GM19324 (cell line): ENCODE measurements at regions not wholly inside any gene's neighbourhood (a gene's known extent, or its start where the extent isn't known, plus 50 kb on each side); places are given as distances from the start of the nearest gene placed in this dataset.
"Not testable (repeated sequence)": the region's sequence is repeated elsewhere in the genome, so short reads cannot be mapped to it uniquely, and the experiment has no call there.

Experiments used
- ATAC-seq: cut with Tn5 transposase; IDR thresholded peaks from one replicate; pipeline ENCODE4 v1.9.1; 2021; ENCODE audit warnings: mild to moderate bottlenecking, moderate library complexity; ENCODE audit not compliant: unreplicated experiment, low FRiP score

DNA sequence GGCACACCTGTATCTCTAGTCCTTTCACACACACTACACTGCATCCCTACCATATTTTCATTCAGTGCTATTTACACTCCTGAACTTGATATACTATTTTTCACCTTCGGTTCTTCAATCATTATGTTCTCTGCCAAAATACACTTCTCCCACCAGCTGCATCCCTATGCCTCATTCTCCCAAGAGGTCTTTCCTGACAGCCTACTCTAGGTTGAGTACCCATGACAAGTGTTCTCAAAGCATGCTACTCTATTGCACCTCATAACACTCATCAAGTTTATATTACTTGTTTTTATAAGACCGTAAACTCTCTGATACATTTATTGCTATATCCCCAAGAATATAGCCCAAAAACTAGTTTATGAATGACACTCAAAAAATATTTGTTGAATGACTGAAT, 549.5 kb downstream of the PYDC2 start:
- no peak for ATAC-seq

DNA sequence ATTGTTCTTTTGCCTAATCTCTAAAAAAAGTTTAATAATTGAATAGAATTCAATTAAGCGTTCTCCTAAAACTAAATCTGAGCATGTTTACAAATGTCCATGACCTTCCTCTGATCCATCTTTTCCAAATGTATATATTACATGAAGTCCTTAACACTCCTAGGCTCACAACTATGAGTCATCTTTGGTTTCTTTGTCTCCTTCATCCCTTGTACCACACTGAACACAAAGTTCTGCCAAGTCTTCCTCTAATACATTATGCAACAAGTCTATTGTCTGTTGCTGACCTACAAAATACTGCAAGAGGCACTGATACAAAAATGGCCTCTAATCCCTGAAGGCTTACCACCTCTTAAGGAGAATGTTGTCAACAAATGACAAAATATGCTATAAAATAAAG, 550.2 kb downstream of the PYDC2 start:
- no peak for ATAC-seq

GRCh38 chr3:192013110-192013509, 552.1 kb downstream of the PYDC2 start:
- ATAC-seq = no peak

GRCh38 chr3:192022412-192022811, 561.4 kb downstream of the PYDC2 start:
- ATAC-seq = no peak

DNA sequence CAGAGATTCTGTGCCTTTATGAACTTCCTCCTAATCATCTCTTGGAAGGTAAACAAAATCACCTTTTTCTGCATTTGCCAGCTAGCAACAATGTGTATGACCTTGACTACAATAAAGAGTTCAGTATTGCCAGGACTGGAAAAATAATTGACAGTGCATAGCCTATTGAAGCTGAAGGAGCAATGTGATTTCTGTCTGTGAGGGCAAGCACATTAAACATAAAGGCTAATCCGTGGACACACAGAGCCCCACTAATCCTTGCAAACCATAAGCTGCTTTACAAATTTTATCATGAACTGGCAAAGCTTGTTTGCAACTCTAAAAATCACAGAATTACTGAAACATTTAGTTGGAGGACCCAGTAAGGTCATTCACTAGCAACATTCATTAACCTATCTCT, 563.8 kb downstream of the PYDC2 start:
- ATAC-seq = no peak

DNA sequence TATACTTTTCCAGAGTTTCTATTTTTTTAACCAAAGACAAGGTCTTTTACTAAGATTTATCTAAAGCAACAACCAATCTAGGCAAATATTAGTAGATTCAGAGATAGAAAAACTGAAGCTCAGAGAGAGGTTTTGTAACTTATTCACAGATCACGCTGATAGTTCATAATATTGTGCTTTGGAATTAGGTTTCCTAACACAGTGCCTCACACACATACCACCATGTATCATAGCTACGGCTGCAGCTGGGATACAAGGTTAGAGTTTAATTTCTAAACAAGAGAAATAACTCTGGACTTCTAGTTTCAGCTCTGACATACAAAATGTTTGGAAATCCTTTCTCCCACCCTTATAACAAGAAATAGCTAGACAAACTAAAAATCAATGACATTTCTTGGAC, 565.7 kb downstream of the PYDC2 start:
- no peak for ATAC-seq

DNA sequence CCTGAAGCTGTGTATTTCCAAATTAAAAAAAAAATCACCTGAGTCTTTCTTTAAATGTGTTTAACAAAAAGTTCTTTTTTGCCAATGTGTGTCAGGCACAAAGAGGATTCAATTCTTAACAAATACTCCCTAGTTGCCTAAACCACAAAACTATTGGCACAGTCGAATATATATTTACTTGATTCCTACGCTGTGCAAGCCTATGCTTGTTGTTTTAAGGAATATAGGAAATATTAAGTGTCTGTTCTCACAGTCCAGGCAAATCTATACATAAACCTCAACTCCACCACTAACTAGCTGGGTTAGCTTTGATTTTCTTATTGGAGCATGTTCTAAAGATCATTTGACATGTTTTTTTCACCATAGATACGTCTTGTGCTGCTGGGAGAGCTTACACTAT, 571.0 kb downstream of the PYDC2 start:
- no peak for ATAC-seq

DNA sequence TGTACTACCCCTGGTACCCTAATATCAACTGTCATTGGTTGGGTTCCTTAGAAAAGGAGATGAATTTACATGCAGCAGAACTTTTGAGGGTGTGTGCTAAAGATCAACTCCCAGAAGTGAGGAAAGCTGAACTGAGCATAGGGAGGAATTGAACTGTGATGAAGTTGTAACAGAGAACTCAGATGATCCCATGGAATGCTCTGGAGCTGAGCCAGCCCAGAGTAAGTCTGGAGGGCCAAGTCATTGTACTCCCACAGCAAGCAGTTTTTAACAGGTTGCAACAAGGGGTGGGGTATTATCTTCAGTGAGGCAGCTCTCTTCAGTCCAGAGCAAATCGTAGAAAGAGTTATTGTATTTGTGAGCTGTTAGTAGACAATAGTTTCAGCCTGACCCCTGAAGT, 572.3 kb downstream of the PYDC2 start:
- no peak for ATAC-seq

- no peak for ATAC-seq
These were observed 577.8 kb downstream of the PYDC2 start for GRCh38 chr3:192038726-192039125.

GRCh38 chr3:192039593-192039992, 578.6 kb downstream of the PYDC2 start:
- no peak for ATAC-seq

DNA sequence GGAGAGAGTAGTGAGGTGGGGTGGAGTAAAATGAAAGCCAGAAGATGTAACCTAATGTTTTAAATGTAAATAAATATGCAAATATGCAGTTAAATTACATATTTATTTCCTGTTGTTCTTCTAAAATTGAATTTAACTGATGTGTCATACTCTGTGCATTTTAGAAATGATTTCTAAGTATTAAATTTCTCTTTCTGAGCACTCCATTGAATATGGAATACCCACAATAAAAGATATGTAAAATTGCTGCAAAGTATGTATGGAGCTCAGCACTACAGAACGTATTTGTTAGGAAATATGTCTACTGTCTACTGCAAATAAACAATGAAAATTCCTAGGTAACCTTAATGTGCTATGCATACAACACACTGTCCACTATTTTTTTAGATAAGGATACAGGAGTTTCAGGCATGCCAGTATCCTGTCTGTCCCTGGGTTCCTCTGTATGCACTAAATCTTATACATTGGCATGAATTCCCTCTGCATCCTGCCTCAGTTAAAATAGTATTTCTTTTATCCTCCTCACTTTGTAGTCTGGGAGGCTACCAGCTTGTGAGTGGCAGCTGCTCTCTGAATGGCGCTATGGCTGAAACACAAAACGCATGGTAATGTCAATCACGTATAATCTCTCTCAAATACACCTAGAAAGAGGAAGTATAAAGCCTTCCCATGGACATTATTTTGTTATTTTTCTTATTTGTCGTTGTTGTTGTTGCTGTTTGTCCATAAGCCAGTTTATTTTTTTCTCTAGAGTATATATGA, 579.5 kb downstream of the PYDC2 start:
- no peak for ATAC-seq

- peak; percentile 98 for ATAC-seq
These were observed 581.2 kb downstream of the PYDC2 start for GRCh38 chr3:192042116-192042515.

DNA sequence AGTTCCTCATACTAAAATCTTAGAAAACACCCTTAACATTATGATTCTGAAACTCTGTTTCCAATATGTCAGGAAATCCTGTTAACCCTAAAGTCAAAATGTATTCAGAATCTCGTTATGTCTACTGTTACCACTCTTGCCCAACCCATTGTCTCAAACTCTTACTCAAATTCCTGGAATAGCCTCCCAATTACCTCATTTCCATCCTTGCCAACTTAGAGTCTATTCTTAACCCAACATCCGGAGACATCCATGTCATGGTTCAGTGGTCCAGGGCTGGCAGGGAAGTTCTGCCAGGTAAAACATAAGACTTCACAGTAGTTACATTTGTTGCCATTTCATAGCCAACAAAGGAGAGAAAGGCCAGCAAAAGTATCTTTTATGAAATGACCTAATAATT, 593.9 kb downstream of the PYDC2 start:
- ATAC-seq = no peak

DNA sequence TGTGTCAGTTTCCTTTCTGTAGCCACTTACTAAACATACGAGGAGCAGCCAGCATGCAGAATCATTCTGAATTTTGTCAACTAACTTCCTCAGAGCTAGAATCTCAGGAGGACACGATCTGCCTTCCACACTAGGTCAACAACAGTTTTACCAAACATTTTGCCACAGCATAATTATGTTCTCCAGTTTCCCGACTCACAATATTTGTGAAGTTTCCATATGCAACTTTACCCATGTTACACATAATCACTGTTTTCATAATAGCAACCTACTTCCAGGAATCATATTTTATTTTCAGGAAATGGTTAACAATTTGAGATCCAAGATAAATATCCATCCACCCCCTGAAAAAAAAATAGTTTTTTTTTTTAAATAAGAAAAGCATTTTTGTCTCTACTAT, 595.0 kb downstream of the PYDC2 start:
- no peak for ATAC-seq

GRCh38 chr3:192057261-192057660, 596.3 kb downstream of the PYDC2 start:
- no peak for ATAC-seq

DNA sequence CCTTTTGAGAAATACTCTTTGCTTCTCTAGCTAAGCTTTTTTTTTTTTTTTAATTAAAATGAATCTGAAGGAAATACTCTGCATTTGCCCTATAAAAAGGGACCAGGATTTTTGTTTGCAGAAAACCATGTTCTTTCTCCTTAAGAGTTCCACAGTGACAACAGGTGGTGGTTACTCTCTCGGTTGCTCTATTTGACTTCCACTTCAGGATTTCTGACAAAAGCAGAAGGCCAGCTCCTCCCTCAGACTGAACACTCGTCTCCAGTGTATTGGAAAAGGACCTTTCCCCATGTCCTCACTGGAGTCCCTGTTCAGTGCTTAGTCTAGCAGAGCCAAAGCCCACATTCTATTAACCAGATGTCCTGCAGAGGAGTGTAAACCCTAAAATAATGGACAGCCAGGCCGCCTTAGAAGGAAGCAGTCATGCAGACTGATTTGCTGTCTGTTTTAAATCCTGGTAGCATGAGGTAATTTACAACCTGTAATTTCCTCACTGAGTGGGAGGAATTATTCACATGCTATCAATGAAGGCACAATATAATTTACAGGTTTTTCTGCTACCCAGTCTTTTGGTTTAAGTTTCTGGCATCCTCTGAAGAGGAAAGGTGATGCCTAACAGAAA, 599.3 kb downstream of the PYDC2 start:
- no peak for ATAC-seq

DNA sequence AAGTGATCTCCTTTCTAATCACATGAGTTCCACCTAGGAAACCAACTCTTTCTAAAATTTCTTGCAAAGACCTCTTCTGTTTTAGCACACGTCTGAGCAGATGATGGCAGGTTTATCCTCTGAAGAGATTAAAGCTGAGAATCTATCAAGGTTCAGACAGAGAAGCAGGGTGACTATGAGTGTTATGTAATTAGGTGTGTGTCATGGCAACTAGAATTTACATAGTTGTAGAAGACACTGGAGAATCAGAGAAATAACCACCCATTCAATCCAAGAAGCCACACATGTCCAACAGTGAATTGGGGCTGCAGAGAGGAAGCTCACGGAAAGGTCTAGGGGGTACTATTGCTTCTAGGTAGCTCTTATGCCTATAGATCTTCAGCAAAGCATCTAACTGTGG, 600.5 kb downstream of the PYDC2 start:
- ATAC-seq = no peak

DNA sequence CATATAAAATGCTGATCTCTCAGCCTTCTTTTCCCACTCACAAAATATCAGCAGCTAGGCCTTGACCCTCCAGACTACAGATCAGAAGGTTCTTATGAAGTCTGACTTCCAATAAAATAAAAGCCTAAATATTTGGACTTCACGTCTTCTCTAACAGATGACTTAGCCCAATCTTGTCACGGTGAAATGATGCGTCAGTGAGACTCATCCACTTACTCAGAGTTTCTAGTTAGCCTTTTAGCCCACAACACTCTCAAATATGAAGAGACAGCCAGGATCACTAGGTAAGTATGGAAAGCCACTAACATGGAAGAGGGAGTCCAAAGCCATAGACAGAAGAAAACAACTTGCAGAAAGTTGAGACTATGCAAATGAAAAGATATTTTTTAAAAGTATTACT, 601.2 kb downstream of the PYDC2 start:
- ATAC-seq = no peak

DNA sequence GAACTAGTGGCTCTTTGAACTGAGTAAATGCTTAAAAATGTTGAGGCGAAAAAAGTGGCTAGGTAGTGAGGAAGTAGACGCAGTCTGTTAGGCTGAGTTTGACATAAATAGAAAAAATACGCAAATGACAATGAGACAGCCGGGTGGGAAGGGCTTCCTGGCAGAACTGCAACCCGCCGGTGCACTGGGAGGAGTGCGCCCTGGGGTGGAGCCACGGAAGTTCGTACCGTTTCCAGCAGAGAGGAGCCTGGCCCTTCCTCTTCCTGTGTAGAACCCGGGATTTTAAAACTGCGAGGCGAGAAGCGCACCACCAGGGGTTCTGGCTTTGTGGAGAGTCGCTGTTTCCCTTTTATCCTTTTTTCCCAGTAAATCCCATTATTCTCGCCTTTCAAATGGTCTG, 602.6 kb downstream of the PYDC2 start:
- ATAC-seq = peak; percentile 97

DNA sequence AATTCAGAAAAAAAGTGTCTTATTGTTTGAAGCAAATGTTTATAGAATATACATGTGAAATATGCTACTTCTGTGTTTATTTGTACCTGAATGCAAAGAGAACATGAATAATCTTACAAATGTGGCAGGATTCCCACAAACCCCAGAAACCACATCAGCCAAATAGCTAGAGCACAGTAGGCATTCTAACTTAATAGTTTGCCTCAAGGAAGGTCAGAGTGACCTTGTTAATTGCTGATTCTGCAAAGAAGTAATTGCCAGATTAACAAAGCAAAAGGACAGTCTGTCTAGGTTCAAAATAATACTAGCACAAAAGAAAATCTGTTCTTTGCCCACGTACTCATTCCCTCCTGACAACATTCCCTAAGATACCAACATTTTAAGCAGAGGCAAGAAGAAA, 604.0 kb downstream of the PYDC2 start:
- no peak for ATAC-seq

DNA sequence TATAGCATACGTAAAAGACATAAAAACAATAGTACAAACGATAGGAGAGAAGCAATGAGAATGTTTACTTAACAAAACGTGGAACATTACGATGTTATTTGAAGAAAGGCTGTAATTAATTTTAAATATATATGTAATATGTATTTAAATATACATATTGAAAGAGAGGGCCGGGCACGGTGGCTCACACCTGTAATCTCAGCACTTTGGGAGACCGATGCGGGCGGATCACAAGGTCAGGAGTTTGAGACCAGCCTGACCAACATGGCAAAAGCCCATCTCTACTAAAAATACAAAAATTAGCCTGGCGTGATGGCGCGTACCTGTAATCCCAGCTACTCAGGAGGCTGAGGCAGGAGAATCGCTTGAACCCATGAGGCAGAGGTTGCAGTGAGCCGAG, 605.3 kb downstream of the PYDC2 start:
- ATAC-seq = not testable (repeated sequence)

GRCh38 chr3:192068464-192069254, 607.7 kb downstream of the PYDC2 start:
- ATAC-seq = peak; percentile 46
